DMS53 treated with DMSO at 0.1 percent for 48 hours (cell line): ENCODE measurements at regions not wholly inside any gene's neighbourhood (a gene's known extent, or its start where the extent isn't known, plus 50 kb on each side); places are given as distances from the start of the nearest gene placed in this dataset.
"Not testable (repeated sequence)": the region's sequence is repeated elsewhere in the genome, so short reads cannot be mapped to it uniquely, and the experiment has no call there.

Experiments
- DNase-seq: peaks from one replicate; lab custom pipeline; 2025; ENCODE audit not compliant: unreplicated experiment; lab: John Stamatoyannopoulos, UW

DNA sequence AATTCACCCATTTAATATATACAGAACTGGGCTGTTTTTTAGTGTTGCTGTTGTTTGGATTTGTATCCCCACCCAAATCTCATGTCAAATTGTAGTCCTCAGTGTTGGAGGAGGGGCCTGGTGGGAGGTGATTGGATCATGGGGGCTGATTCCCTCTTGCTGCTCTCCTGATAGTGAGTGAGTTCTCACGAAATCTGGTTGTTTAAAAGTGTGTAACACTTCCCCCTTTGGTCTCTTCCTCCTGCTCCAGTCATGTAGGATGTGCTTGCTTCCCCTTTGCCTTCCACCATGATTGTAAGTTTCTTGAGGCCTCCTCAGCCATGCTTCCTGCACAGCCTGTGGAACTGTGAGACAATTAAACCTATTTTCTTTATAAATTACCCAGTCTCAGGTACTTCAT, 141.6 kb upstream of the AADAT start:
- no peak for DNase-seq

DNA sequence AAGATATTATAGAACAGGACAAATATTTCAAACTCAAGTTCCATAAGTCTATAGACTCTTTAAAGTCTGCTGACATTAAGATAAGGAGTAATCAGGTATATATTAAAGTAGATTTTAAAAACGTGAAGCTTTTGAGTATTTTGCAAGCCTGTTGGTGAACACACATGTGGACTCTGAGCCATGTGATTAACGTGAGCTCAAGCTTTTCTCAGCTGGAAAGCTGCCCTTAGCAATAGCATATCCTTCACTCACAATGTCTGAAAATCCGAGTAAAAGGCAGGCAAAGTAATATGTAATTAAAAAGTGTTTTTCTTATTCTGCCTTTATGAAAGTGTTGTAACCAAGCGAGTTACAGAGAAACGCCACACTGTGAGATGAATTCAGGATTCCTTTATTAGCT, 140.5 kb upstream of the AADAT start:
- DNase-seq: no peak

GRCh38 chr4:170229006-170229405, 139.2 kb upstream of the AADAT start:
- no peak for DNase-seq

DNA sequence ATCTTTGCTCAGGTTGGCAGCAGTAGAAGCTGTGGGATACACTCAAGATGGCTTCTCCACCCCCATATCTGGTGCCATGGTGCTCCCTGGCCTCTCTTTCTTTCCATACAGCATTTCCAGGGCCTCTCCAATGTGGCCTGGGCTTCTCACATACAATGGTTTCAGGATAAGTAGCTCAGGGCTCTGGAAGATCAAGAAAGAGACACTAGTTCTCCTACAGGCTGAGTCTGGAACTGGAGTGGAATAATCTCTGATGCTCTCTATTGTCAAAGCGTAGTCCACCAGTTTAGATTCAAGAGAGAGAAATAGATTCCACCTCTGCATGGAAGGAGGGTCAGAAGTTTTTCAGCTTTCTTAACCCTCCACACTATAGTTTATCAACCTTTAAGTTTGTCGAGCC, 138.2 kb upstream of the AADAT start:
- DNase-seq: no peak

DNA sequence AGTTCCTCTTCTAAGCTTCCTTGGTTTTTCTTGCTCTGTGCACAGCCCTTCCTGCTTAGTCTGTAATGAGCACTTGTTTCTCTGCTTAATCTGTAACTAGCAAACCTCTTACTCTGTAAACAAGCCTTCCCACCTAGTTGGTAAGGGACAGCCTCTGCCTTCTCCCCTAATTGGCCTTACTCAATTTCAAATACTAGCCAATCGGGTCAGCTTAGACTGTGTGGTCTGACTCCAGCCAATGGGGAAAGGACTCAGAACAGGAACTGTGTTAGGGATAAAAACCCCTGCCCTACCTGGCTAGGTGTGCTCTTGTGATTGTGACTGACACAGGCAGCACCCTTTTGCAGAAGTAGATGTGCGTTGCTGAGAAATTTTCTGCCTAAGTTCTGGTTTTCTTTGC, 136.5 kb upstream of the AADAT start:
- DNase-seq: peak; percentile 56

DNA sequence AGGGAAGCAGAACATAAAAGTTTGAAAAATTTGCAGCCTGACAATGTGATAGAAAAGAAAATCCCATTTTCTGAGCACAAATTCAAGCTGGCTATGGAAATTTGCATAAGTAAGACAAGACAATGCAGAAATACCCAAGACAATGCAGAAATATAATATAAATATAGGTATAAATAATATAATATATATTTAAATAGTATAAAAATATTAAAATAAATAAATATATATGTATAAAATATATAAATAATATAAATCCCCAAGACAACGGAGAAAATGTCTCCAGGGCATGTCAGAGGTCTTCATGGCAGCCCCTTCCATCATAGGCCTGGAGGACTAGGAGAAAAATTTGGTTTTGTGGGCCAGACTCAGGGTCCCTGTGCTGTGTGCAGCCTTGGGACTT, 125.0 kb upstream of the AADAT start:
- DNase-seq: no peak

GRCh38 chr4:170214101-170214500, 124.3 kb upstream of the AADAT start:
- DNase-seq: no peak

DNA sequence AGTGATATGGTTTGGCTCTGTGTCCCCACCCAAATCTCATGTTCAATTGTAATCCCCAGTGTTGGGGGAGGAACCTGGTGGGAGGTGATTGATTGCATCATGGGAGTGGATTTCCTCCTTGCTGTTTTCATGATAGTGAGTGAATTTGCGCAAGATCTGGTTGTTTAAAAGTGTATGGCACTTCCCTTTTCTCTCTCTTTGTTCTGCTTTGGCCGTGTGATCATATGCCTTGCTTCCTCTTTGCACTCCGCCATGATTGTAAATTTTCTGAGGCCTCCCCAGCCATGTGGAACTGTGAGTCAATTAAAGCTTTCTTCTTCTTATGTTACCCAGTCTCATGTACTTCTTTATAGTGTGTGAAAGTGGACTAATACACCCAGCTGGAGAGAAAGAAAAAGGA, 113.0 kb upstream of the AADAT start:
- DNase-seq: no peak

DNA sequence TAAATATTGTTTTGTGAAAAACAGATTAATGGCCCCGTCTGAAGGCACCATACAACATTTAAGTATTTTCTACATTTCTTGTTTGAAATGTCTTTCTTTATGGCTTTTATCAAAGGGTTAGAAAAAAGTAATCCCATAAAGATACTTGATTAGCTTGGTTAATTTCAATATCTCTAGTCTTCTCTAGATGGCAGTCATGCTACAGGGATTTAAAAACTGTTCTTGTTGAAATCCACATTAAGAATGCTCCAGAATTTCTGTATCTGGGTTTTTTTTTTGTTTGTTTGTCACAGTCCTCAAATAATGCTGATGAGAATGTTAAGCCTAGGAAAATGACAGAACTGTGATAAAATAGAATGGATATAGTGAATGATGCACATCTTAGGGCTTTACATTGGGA, 109.0 kb upstream of the AADAT start:
- DNase-seq: peak; percentile 2

DNA sequence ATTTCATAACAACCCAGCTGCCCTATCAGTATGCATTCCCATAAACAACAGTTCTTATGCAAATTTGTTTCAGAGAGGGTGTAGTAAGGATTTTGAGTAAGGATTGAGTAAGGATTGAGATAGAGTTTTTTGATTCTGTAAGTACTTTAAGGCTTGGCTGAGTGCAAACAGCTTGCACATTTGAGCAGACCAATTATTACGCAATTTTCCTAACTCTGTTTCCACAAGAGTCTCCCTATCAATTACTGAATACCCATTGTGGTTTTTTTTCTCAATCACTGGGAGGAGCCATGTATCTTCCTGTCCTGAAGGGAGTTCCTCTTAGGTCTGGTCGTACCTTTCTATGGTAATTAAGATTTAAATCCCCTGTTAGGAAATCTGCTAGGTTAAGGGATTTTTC, 105.0 kb upstream of the AADAT start:
- DNase-seq: not testable (repeated sequence)

DNA sequence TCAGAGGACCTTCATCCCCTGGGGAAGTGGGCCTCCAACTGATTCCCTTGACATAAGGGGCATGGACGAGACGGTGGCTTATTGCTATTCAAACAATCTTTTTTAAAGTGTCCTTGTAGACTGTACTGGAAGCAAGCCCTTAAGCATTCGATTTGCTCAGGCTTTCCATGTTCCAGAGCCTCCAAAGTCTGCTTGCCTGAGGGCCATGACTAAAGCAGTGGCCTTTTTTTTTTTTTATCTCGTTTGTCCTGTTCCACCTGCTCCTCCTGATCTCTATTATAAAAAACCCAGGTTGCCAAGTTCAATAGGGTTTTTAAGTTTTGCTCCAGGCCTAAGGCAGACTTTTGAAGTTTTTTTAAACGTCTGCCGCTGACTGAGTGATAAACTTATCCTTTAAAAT, 103.7 kb upstream of the AADAT start:
- DNase-seq: no peak

DNA sequence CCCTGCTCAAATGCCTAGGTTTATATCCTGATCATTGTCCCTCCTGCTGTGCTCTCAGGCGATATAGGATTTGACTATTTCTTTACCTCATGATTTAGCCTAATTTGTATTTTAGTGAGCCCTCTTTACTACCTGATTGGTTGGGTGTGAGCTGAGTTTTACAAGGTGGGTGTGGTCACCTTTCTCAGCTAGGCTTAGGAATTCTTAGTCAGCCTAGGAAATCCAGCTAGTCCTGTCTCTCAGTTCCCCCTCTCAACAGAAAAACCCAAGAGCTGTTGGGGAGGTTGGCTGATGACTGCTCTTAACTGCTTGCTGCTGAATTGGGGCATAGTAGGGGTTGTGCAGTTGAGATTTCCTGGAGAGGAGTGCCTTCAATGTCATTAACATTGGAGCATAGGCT, 100.5 kb upstream of the AADAT start:
- DNase-seq: no peak

- no peak for DNase-seq
Observed at GRCh38 chr4:170170861-170171260, 81.1 kb upstream of the AADAT start.

- DNase-seq: no peak
Observed at GRCh38 chr4:170169699-170170098, 79.9 kb upstream of the AADAT start.

- DNase-seq: no peak
Observed at GRCh38 chr4:170167678-170168077, 77.9 kb upstream of the AADAT start.

DNA sequence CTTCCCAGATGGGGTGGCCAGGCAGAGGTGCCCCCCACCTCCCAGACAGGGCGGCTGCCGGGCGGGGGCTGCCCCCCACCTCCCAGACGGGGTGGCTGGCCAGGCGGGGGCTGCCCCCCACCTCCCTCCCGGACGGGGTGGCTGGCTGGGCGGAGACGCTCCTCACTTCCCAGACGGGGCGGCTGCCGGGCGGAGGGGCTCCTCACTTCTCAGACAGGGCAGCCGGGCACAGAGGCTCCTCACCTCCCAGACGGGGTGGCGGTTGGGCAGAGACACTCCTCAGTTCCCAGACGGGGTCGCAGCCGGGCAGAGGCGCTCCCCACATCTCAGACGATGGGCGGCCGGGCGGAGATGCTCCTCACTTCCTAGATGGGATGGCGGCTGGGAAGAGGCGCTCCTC, 76.4 kb upstream of the AADAT start:
- not testable (repeated sequence) for DNase-seq

DNA sequence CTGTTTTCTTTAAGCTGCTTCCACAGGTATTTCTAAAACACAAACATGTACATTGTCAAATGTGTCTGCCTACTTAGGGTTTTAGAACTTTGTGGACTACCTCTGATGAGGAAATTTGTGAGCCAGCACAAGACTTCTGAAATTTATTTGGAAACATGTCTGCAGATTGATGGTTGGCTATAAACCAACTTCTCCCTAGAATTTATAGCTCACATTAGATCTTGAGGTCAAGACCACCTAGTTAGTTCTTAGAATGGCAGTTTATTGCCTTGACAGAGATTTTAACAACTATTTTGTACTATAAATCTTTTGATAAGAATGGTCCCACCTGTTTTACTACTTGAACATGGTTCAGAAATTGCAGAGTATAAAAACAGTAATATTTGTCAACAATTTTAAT, 72.7 kb upstream of the AADAT start:
- no peak for DNase-seq

- DNase-seq: no peak
Observed at GRCh38 chr4:170157670-170158069, 67.9 kb upstream of the AADAT start.

- no peak for DNase-seq
Observed at GRCh38 chr4:170145120-170145519, 55.4 kb upstream of the AADAT start.

DNA sequence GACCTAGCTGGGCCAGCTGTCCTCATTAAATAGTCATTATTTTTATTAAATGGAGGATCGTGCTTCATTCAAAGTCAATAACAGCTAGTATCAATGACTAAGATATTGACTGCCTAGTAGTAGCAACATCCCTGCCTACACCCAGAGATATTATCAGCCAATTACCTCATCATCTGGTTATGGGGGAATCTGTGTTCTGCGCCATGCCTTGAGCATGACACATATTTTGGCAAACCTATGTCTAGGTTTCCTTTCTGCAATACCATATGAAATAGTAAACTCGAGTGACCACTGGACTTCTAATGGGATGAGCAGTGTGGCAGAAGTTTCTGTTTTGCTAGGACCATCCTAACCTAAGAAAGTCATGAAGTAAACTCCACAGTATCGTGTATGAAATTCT, 50.0 kb upstream of the AADAT start:
- DNase-seq: no peak
